NCI-H2227 (cell line): ENCODE measurements at regions not wholly inside any gene's neighbourhood (a gene's known extent, or its start where the extent isn't known, plus 50 kb on each side); places are given as distances from the start of the nearest gene placed in this dataset.

Experiments used
- DNase-seq: peaks from one replicate; lab custom pipeline; 2025; ENCODE audit not compliant: unreplicated experiment; lab: John Stamatoyannopoulos, UW

DNA sequence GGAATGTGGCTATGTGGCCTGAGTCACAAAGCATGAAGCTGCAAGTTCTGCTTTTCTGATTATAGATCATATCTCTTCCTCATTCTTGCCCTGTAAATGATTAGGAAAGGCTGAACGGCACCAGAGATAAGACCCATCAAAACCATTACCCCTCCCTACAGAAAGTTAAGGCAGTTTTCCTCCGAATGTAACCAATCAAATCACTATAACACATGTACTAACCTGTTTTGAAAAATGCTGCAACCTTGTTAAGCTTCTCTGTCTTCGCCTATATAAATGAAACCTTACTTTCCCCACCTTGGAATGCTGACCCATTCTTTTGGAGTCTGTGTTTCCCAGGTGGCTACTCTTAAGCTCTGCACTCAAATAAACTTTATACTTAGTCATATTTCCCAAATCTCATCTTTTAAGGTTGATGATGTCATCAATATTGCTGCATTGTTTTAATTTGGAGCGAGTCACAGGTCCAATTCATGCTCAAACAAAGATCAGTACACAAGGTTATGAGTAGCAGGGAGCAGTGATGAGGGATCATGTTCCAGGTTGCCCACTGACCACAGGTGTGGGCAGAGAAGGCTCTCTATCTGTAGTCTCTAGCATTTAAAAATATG lies 662.3 kb downstream of the IRS1 start:
- no peak for DNase-seq

DNA sequence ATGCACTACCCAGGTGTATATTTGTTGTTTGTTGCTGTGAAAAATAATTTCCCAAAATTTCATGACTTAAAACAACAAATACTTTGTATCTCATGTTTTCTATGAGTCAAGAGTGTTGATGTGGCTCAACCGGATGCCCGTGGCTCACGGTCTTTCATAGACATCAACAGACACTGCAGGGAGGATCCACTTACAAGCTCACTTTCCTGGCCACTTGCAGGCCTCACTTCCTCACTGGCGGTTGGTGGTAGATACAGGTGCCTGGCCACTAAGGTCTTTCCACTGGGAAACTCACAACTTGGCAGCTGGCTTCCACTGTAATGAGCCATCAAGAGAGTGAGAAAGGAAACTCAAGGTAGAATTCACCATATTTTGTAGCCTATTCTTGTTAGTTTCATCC lies 662.9 kb downstream of the IRS1 start:
- DNase-seq: no peak

DNA sequence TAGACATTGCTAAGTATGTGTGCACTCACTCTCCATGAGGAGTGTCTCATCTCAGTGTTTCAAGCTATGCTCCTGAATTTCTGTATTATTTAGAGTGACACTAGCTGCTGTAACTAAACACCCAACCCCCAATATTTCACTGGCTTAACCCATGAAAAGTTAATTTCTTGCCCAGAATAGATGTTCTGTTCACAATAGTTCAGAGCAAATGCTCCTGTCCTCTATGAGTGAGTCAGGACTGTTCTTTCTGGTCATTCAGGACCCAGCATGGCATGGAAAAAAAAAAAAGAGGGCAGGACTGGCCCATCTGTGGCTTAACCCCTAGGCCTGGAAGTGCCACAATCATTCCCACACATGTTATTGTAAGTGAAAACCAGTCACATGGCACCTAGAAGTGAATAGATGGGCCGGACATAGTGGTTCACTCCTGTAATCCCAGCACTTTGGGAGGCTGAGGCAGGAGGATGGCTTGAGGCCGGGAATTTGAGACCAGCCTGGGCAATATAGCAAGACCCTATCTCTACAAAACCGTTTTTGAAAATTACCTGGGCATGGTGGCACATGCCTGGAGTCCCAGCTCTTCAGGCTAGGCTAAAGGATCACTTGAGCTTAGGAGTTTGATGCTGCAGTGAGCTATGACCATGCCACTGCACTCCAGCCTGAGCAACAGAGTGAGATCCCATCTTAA lies 663.6 kb downstream of the IRS1 start:
- no peak for DNase-seq

DNA sequence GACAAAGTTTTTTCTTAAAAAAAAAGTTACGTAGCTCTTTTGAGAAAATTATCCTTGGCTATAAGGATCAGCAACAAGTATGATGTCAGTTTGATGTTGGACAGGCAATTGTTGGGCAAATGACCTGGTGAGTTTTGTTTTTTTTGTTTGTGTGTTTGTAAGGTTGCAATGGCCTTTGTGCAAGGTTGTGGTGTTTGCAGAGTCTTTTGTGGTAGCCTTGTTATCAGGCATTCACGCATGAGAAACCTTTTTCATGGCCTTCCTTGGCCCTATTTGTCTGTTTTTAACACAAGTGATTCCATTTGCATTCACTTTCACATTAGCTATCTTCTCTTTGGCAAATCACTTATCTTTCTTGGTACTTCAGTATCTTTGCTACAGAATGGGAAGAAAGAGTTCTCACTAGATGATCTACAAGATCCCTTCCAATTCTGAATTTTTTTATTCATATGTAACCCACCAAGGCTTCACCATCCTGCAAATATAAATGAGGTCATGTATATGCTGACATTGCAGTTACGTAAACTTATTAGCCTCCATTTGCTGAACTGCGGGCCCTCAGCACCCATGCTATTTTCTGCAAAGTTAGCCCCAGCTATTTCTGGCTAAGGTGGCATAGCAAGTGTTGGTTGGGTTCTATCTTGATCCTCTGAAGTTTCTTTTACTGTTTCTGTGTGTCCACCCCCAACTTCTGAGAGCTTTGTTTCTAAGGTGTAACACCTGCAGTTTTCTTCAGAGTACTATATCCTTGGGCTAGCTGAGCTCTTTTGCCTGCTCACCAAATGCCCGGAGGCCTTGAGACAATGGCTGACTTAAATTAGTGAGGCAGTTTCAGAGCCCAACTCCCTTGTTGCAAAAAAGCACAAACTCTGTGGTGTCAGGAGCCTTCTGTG lies 667.1 kb downstream of the IRS1 start:
- DNase-seq: no peak

DNA sequence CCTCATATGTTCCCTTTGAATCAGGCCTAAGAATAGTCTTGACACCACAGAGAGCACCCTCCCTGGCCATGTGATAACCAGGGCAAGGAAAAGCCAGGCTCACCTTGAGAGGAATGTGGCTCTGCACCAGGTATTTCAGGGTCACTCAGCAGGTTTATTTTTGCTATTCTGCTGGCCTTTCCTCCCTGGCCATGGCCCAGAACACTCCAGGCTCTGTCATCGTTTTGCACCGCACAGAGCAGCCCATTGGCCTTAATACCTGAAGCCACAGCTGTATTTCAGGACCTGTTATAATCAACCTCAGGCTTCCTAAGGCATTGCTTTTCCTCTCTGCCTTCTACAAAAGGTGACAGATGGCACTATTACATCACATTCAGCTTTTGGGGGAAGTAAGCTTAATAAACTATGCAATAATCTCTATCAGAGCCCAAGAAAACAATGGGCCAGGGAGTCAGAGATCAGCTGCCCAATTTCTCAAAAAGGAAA lies 668.3 kb downstream of the IRS1 start:
- no peak for DNase-seq

DNA sequence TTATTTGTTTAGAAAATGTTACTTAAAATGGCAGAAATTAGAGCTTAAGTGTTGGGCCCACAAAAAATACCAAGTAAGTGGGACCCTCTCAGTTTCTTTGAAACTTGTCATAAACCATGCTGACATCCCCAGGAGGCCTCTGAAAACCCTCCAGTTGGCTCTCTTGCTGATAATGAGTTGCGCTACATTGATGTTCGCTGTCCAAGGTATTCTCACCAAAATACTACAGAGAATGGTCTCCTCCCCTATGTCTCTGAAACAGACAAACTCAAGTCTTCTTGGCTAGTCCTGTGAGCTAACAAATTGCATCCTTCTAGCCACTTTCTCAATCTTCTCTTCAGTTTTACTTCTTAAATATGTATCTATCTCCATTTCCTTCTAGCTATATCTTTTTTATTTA lies 669.4 kb downstream of the IRS1 start:
- DNase-seq: no peak

DNA sequence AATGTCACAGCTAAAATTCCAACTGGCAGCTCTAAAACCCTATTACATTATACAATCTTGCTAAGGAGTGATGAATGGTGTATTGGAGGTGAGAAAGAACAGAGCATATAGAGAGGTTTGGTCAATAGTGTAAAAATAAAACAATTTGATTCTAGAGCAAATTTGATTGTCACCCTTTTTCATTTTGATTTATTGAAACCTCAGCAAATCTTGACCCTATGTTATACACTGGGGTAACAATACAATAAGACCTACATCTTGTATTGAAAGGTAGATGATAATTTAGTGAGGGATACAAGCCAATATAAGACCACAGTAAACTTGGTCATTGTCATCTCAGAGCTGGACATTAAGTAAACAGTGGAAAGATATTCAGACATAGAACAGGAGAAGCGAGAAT lies 671.9 kb downstream of the IRS1 start:
- DNase-seq: no peak

DNA sequence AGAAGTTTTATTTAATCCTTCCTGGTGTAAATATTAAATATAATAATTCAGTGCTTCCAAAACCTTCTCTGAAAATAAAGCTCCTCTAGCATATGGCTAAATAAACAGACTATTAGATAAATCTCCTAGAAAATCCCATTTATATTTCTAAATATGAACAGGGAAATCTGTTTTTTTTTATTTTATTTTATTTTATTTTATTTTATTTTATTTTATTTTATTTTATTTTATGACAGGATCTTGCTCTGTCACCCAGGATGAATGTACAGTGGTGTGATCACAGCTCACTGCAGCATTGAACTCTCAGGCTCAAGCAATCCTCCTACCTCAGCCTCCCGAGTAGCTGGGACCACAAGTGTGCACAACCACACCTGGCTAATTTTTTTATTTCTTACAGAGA lies 673.5 kb downstream of the IRS1 start:
- no peak for DNase-seq

DNA sequence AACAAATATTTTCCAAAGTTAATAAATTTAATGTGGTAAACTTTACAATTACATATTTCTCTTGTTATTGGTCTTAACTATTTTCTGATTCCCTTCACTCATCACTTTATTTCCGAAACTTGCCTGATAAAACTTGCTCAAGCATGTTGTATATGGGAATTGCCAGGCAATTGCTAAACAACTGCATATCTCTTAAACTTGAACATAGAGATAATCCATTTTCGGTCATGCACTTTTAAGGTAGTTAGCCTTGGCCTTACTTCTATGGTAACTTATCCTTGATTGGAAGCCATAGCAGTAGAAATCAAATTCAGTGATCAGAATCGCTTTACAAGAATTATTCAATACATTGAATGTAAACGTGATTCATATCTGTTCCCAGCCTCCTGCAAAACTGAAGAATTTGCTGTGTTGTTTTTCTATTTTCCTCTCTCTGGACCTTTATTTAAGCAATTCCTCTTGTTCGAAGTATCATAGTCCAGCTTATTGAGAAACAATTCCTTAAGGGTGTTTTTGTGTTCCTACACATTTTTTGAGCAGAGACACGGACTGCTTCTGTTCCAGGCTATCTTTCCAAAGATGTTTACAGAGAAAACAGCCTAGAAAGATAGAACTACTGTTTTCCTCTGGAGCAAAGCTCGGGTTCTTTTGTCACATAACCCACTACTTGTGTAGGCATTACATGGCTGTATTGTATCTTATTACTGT lies 674.3 kb downstream of the IRS1 start:
- DNase-seq: no peak

DNA sequence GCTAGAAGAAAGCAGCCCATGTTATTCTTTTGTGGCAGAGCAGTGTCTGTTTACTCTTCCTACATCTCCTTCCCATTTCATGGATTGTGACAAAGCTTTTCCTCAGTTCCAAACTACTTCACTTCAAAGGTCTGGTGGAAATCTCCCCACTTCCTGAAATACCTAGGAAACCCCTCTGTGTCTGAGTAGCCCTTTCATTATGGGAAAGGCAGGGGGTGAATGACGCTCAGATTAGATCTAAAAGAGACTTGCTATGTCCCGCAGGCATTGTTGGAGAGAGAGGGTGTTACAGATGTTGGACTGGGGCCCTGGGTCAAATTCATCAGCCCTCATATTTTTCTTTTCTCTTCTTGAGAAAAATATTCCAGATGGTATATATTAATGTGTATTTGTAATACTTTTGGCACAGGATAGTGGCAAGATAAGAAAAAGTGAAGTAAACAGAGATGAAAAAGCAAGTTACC lies 675.0 kb downstream of the IRS1 start:
- DNase-seq: no peak

DNA sequence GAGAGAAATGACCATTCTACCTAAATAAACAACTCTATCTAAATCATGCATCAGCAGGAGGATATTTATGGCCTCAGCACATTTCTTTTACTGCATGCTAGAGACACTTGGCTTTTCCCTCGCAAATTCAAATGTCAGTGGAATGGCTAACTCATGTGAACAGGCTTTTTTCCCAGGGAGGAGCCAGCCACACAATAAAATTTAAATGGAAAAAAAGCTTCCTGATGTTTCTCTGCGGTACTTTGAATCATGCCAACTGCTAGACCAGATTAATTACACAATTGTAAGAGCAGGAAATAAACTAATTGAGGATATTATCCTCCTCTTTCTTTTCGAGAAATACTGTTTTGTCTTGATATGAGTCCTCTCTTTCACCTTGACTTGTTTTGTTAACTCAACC lies 676.3 kb downstream of the IRS1 start:
- DNase-seq: no peak

DNA sequence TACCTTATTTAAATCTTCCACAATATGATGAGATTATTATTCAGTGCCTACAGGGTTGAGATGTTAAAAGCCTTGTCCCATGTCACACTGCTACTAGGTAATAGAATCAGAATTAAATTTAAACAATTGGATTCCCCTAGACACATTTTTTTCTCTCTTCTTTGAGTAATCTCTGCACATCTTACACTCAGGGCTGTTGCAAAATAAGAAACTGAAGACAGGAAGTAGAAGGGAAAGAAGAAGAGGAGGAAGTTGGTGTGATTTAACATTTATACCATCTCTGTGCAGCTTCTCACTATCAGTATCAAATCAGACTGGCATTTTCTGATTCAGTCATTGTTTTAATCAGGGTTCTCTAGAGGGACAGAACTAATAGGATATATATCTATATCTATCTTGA lies 677.6 kb downstream of the IRS1 start:
- no peak for DNase-seq

DNA sequence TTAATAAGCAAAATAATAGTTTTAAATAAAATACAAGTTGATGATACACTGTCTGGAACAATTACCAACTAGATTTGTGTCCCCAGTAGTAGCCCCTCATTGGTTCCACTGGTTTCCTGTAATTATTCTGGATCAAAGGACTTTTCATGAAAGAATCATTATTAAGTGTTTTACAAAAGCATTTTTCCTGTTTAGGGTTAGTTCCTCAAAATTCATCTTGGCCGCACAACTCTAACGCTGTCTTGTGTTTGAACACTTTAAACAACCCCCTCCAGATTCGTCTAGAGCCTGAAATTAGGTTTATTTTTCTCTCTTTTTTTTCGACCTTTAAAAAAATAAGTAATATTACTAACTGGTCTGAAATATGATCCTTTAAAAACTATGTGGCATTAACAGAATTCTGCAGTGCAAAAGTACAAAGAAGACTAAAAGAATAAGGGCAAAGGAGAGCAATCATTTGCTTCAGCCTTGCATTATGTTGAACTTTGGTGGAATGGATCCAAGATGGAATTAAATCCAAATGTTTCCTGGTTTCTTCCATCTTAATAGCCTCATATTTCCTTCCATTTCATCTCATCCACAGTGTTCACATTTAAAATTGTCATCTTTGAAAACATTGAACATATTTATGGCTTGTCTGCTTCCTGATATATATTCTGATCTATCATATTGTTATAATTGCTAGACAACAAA lies 678.4 kb downstream of the IRS1 start:
- DNase-seq: no peak

DNA sequence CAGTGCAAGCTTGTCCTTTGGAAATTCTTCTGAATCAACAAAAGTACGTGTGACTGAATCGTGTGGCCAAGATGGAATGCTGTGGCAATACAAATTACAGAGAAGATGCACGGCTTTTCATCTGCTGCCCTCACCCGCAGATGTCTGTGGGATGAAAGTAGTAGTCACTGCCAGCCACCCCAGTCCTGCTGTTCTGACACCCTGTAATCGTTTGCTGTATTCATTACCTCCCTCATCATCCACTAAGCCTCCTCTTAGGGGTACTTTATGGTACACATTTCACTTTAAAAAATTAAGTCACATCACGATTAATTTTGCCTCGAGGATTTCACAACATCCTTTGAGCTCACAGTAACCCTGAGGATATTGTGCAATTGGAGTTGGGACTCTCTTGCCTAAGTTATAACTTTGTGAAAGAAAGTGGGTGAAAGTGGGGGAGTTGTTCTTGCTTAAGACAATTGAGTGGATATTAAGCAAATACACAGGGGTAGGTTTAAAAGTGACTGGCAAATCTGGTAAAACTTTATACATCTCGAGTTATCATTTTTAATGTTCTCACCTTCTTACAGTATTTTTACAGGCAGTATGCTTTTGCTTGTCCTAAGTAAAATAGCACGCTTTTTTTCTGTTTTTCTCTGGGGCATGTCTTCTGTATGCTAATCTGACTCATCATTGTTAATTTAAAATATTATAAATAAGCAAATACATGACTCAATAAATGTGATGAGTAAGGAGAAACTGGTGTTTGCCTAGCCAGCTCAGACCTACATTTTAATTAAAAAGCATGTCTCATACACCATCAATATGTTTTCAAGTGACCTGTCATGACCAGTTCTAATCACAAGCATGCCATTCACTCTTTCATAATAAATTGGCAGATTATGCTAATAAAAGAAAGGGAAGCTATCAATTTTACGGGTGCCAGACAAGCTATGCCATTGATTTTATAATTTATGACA lies 680.9 kb downstream of the IRS1 start:
- DNase-seq: no peak

DNA sequence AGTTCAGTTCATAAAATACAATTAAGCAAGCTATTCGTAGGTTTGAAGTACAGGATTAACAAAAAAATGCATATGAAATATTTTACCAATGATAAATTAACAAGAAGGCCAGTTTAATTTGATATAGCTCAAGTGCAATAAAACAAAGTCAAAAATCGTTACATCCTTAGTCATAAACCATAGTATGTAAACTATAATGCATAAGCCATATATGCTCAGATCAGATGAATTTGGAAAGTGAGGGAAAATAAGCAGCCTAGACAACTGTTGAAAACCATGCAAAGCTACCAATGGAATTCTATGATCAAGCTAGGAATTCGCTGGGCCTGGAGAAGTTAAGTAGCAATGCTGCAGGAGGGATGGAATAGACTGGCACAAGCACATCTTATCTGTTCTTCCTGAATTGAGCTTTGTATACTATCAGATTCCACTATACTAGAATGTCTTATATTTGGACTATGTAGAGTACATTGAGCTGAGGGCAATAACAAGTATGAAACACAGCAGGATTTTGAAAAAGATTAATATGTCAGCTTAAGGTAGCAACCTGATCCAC lies 682.0 kb downstream of the IRS1 start:
- DNase-seq: no peak

DNA sequence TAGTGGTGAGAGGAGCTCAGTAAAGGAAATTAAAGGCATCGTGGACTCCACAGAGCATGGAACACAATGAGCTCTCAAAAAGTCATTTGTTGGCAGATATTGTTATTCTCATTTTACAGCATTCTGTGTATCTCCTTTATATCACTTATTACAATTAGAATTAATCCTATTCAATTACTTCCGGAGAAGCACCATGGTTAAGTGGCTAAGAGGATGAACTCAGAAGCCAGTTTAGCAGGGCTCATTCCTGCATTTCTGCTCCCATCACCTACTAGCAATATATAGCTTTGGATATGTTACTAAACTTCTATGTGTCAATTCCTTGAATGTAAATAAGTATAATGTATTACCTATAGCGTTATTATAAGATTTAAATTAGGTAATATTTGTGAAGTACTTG lies 683.3 kb downstream of the IRS1 start:
- DNase-seq: no peak

DNA sequence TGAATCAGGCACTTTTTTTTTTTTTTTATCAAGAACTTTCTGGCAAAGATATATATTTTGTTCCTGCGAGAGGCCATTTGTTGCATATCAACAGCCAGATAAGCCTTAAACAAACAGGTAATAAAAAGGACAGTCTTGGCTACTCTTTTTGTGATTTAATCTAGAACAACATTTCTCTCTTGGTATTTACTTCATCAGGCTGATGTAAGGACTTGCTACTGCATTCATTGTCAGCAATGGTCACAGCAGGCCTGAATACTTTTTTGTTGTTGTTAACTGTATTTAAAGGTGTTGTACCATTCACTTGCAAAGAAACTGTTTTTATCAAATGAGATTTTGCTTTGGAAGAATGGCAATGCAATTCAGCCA lies 683.8 kb downstream of the IRS1 start:
- DNase-seq: no peak

DNA sequence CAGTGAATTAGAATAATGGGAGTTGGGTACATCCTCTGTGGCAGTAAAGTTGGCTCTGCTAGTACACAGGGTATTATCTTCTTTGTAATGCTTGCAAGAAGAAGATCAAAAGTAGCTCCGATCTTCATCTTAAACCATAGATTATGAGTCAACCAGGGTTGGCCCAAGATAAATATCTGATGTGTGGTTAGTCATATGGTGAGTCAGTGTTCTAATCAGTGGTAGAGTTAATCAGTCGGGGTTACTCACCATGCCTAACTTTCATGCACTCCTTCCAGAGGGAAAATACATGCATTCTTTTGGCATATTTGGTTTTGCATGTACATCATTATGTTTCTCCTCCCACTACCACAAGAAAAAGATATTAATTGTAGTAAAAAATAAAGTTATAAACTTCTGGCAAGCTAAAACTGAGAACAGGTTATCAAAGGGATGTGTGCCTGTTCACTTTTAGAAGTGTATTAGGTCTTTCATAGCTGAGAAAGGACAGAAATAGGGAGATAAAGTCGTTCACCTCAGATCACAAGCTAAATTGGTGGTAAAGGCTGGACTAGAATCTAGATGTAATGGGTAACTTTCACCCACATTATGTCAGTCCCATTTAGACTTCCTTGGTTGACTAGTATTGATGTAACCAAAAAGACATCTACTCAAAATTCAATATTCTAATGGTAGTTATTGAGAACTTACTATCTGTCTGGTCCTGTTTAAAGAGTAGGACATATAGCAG lies 684.4 kb downstream of the IRS1 start:
- DNase-seq: no peak

DNA sequence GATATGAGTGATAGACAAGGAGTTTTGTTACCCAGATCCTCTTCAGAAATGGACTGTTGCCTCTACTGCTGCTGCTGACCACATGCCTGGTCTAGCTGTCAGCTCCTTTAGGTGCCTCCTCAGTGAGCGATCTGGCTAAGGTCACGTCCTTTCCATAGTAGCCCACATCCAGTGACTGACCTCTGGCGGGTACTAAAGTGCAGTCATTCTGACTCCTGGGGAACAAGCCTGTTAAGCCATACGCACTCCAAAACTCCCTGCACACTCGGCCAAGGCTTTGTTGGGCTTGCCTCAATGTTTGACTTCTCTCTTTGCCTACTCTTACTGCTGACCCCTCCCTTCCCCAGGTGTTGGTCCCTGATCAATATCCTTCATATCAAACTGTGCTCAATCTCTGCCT lies 685.2 kb downstream of the IRS1 start:
- DNase-seq: no peak
